ENCODE measurements at regions not wholly inside any gene's neighbourhood (a gene's known extent, or its start where the extent isn't known, plus 50 kb on each side); places are given as distances from the start of the nearest gene placed in this dataset.

GRCh38 chr1:82225421-82226185 is 424.9 kb downstream of the ADGRL2 start:
- no peak for DNase-seq (ENCODE audit: low read depth in 2 of 2)

GRCh38 chr1:82223091-82223490 is 422.4 kb downstream of the ADGRL2 start:
- DNase-seq (ENCODE audit: low read depth in 2 of 2), result no peak

- no peak for DNase-seq (ENCODE audit: low read depth in 2 of 2)
Observed at GRCh38 chr1:82221721-82222120, 421.0 kb downstream of the ADGRL2 start.

GRCh38 chr1:82220754-82221153 is 420.0 kb downstream of the ADGRL2 start:
- DNase-seq (ENCODE audit: low read depth in 2 of 2), result no peak

- no peak for DNase-seq (ENCODE audit: low read depth in 2 of 2)
Observed at GRCh38 chr1:82219841-82220240, 419.1 kb downstream of the ADGRL2 start.

GRCh38 chr1:82218846-82219245 is 418.1 kb downstream of the ADGRL2 start:
- DNase-seq (ENCODE audit: low read depth in 2 of 2), result no peak

- DNase-seq (ENCODE audit: low read depth in 2 of 2), result no peak
Observed at GRCh38 chr1:82215853-82216175, 415.1 kb downstream of the ADGRL2 start.

GRCh38 chr1:82215056-82215852 is 414.5 kb downstream of the ADGRL2 start:
- no peak for DNase-seq (ENCODE audit: low read depth in 2 of 2)

- DNase-seq (ENCODE audit: low read depth in 2 of 2), result no peak
Observed at GRCh38 chr1:82214606-82215005, 413.9 kb downstream of the ADGRL2 start.

GRCh38 chr1:82197606-82198005 is 396.9 kb downstream of the ADGRL2 start:
- no peak for DNase-seq (ENCODE audit: low read depth in 2 of 2)

GRCh38 chr1:82195245-82195644 is 394.5 kb downstream of the ADGRL2 start:
- no peak for DNase-seq (ENCODE audit: low read depth in 2 of 2)

- DNase-seq (ENCODE audit: low read depth in 2 of 2), result no peak
Observed at GRCh38 chr1:82185084-82185483, 384.4 kb downstream of the ADGRL2 start.

GRCh38 chr1:82181846-82182245 is 381.1 kb downstream of the ADGRL2 start:
- DNase-seq (ENCODE audit: low read depth in 2 of 2), result no peak

GRCh38 chr1:82179131-82179530 is 378.4 kb downstream of the ADGRL2 start:
- DNase-seq (ENCODE audit: low read depth in 2 of 2), result no peak

GRCh38 chr1:82177192-82177591 is 376.5 kb downstream of the ADGRL2 start:
- DNase-seq (ENCODE audit: low read depth in 2 of 2), result no peak

- DNase-seq (ENCODE audit: low read depth in 2 of 2), result no peak
Observed at GRCh38 chr1:82171955-82172354, 371.2 kb downstream of the ADGRL2 start.

- DNase-seq (ENCODE audit: low read depth in 2 of 2), result no peak
Observed at GRCh38 chr1:82168482-82168881, 367.7 kb downstream of the ADGRL2 start.

GRCh38 chr1:82165304-82165703 is 364.6 kb downstream of the ADGRL2 start:
- no peak for DNase-seq (ENCODE audit: low read depth in 2 of 2)

- DNase-seq (ENCODE audit: low read depth in 2 of 2), result no peak
Observed at GRCh38 chr1:82162486-82163420, 362.0 kb downstream of the ADGRL2 start.

GRCh38 chr1:82161700-82162141 is 361.0 kb downstream of the ADGRL2 start:
- no peak for DNase-seq (ENCODE audit: low read depth in 2 of 2)

- DNase-seq (ENCODE audit: low read depth in 2 of 2), result no peak
Observed at GRCh38 chr1:82160903-82161302, 360.2 kb downstream of the ADGRL2 start.

GRCh38 chr1:82160036-82160435 is 359.3 kb downstream of the ADGRL2 start:
- no peak for DNase-seq (ENCODE audit: low read depth in 2 of 2)
